ENCODE measurements at regions not wholly inside any gene's neighbourhood (a gene's known extent, or its start where the extent isn't known, plus 50 kb on each side); places are given as distances from the start of the nearest gene placed in this dataset.

DNA sequence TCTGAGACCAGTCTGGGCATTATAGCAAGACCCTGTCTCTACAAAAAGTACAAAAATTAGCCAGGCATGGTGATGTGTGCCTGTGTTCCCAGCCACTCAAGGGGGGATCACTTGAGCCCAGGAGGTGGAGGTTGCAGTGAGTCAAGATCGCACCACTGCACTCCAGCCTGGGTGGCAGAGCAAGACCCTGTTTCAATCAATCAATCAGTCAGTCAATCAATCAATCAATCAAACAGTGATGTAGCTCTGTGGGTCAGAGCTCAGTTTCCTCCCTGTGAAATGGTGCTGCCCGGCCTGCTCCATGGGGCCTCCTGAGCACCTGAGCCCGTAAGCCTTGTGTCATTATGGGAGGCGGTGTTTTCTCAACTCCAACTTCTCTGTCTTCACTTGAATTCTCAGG, 167.1 kb upstream of the CIBAR2 start:
- H3K9me3 ChIP-seq (replicated peaks in 1 of 3) = no peaks in the 10 kb centered on the region
- H3K4me1 ChIP-seq (replicated peaks in 1 of 2) = peaks cover 26 to 52% of the 10 kb centered on the region in 2 donors
- 66 to 82% (median 70%) methylated on average over 1 to 4 of the region's 4 CpGs for WGBS, 4 donors
- TF ChIP-seq POLR2A (IDR thresholded peaks at IDR 0.05) = no peak
- TF ChIP-seq, protein P1, sequence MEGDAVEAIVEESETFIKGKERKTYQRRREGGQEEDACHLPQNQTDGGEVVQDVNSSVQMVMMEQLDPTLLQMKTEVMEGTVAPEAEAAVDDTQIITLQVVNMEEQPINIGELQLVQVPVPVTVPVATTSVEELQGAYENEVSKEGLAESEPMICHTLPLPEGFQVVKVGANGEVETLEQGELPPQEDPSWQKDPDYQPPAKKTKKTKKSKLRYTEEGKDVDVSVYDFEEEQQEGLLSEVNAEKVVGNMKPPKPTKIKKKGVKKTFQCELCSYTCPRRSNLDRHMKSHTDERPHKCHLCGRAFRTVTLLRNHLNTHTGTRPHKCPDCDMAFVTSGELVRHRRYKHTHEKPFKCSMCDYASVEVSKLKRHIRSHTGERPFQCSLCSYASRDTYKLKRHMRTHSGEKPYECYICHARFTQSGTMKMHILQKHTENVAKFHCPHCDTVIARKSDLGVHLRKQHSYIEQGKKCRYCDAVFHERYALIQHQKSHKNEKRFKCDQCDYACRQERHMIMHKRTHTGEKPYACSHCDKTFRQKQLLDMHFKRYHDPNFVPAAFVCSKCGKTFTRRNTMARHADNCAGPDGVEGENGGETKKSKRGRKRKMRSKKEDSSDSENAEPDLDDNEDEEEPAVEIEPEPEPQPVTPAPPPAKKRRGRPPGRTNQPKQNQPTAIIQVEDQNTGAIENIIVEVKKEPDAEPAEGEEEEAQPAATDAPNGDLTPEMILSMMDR (IDR thresholded peaks at IDR 0.05) = no peak
- H3K27me3 ChIP-seq = no peaks in the 10 kb centered on the region
- H3K4me3 ChIP-seq = no peak overlapping the region
- peak overlapping the region; percentile 2 to 94 (median 77) for H3K27ac ChIP-seq
- no peak for DNase-seq
- intact Hi-C loops (cut with DNase I) = loop anchor here in 1 of 2 donors (10.0 kb wide), 2 partner anchors 325 to 435 kb away; no protein-coding TSS in a partner anchor
- H3K36me3 ChIP-seq (replicated peaks in 1 of 2) = no peaks in the 10 kb centered on the region

DNA sequence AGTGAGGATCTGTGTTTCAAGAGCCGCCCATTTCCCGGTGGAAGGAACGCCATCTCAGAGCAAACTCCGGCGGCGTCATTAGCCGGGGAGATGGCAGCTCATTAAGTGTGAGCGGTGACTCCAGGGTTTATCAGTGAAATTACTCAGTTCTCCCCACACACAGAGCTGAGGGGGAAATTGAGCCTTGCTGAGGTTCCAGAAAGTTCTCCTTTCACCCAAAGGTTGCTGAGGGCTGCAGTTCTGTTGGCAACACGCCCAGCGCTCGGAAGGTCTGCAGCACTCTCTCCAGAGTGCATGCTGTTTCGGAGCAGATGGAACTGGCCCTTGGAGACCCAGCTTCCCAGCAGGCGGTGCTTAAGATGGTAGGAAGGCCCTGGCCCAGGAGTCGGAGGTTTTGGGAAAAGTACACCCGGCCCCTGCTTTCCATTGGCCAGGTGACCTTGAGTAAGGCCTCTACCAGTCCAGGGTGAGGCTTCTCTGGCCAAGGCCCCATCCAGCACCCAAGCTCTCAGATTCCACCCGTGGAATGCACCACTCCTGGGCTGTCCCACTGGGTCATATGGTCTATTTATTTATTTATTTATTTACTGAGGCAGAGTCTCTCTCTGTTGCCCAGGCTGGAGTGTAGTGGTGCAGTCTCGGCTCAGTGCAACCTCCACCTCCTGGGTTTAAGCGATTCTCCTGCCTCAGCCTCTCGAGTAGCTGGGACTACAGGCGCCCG, 167.7 kb upstream of the CIBAR2 start:
- 52 to 73% (median 67%) methylated on average over 18 to 21 of the region's 21 CpGs for WGBS, 4 donors
- Histone ChIP-seq H3K4me3 (no peak overlapping the region), H3K27ac (peak overlapping the region; percentile 2 to 94 (median 77)), H3K9me3 (replicated peaks in 1 of 3) (no peaks in the 10 kb centered on the region), H3K27me3 (no peaks in the 10 kb centered on the region), H3K4me1 (replicated peaks in 1 of 2) (peaks cover 26 to 54% of the 10 kb centered on the region in 2 donors), H3K36me3 (replicated peaks in 1 of 2) (no peaks in the 10 kb centered on the region)
- intact Hi-C loops (cut with DNase I) = loop anchor here (10.0 kb wide), 3 partner anchors 325 to 435 kb away; partner anchors contain the start of gene GSE1 (in 1 of the 2)
- TF ChIP-seq, protein P1 (IDR thresholded peaks at IDR 0.05) = no peak
- no peak for TF ChIP-seq POLR2A (IDR thresholded peaks at IDR 0.05)
- DNase-seq = peak in 6 of 7 donors; percentile 70 to 87 (median 80)

DNA sequence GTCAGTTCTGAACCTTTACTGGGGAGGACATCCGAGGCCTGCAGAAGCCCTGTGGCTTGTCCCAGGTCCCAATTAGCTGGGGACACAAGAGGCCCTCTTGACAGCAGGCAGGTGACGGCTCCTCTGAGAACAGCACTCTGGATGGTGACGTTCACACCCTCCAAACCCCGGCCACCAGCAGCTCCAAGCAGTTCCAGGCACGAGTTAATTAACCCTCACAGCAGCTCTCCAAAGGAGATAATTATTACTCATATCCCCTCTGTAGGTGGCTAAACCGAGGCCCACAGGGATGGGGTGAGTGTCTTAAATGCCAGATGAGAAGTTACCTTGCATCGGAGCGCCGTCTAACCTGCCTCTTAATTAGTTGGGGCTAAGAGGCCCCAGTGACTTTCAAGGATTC, 168.9 kb upstream of the CIBAR2 start:
- H3K27me3 ChIP-seq = no peaks in the 10 kb centered on the region
- no peaks in the 10 kb centered on the region for H3K36me3 ChIP-seq (replicated peaks in 1 of 2)
- H3K27ac ChIP-seq = peak overlapping the region in 2 of 5 donors; percentile 88 to 94
- TF ChIP-seq, protein P1 (IDR thresholded peaks at IDR 0.05) = no peak
- TF ChIP-seq POLR2A (IDR thresholded peaks at IDR 0.05) = no peak
- H3K4me3 ChIP-seq = no peak overlapping the region
- 86 to 96% (median 94%) methylated on average over 8 to 9 of the region's 9 CpGs for WGBS, 4 donors
- H3K4me1 ChIP-seq (replicated peaks in 1 of 2) = peaks cover 26 to 57% of the 10 kb centered on the region in 2 donors
- no peaks in the 10 kb centered on the region for H3K9me3 ChIP-seq (replicated peaks in 1 of 3)
- no peak for DNase-seq
- intact Hi-C loops (cut with DNase I) = loop anchor here in 1 of 2 donors (10.0 kb wide), 1 partner anchor 334 kb away; the partner anchor contains the start of gene GSE1

GRCh38 chr16:85282842-85283241, 170.6 kb upstream of the CIBAR2 start:
- peaks cover 31 to 66% of the 10 kb centered on the region in 2 donors for H3K4me1 ChIP-seq (replicated peaks in 1 of 2)
- H3K9me3 ChIP-seq (replicated peaks in 1 of 3) = no peaks in the 10 kb centered on the region
- H3K4me3 ChIP-seq = no peak overlapping the region
- H3K27ac ChIP-seq = no peak overlapping the region
- TF ChIP-seq POLR2A (IDR thresholded peaks at IDR 0.05) = no peak
- TF ChIP-seq, protein P1 (IDR thresholded peaks at IDR 0.05) = no peak
- H3K27me3 ChIP-seq = no peaks in the 10 kb centered on the region
- WGBS, 4 donors = 87 to 100% (median 91%) methylated on average over 4 to 8 of the region's 8 CpGs
- H3K36me3 ChIP-seq (replicated peaks in 1 of 2) = no peaks in the 10 kb centered on the region
- no peak for DNase-seq
- intact Hi-C loops (cut with DNase I) = loop anchor here in 1 of 2 donors (10.0 kb wide), 1 partner anchor 332 kb away; the partner anchor contains the start of gene GSE1
